Fibroblast of upper back skin (primary cell): ENCODE measurements at regions not wholly inside any gene's neighbourhood (a gene's known extent, or its start where the extent isn't known, plus 50 kb on each side); places are given as distances from the start of the nearest gene placed in this dataset.
"Not testable (repeated sequence)": the region's sequence is repeated elsewhere in the genome, so short reads cannot be mapped to it uniquely, and the experiment has no call there.

ENCODE experiments used
- DNase-seq: peaks from one replicate; pipeline ENCODE4 v3.0.0-alpha.2; 2013

- no peak for DNase-seq
Observed at GRCh38 chr22:27585141-27585540, 216.4 kb downstream of the MN1 start.

GRCh38 chr22:27588268-27588667, 213.3 kb downstream of the MN1 start:
- DNase-seq, result no peak

GRCh38 chr22:27588915-27589314, 212.6 kb downstream of the MN1 start:
- no peak for DNase-seq

- DNase-seq, result no peak
Observed at GRCh38 chr22:27591060-27591459, 210.5 kb downstream of the MN1 start.

- DNase-seq, result no peak
Observed at GRCh38 chr22:27593378-27593777, 208.2 kb downstream of the MN1 start.

GRCh38 chr22:27594020-27594419, 207.5 kb downstream of the MN1 start:
- DNase-seq, result no peak

- DNase-seq, result no peak
Observed at GRCh38 chr22:27594474-27595134, 207.0 kb downstream of the MN1 start.

GRCh38 chr22:27596133-27596870, 205.3 kb downstream of the MN1 start:
- peak; percentile 86 for DNase-seq

- DNase-seq, result no peak
Observed at GRCh38 chr22:27597703-27598444, 203.7 kb downstream of the MN1 start.

- DNase-seq, result no peak
Observed at GRCh38 chr22:27598792-27599191, 202.8 kb downstream of the MN1 start.

- peak; percentile 21 for DNase-seq
Observed at GRCh38 chr22:27601195-27601594, 200.4 kb downstream of the MN1 start.

- DNase-seq, result no peak
Observed at GRCh38 chr22:27602390-27602789, 199.2 kb downstream of the MN1 start.

- no peak for DNase-seq
Observed at GRCh38 chr22:27603111-27603799, 198.3 kb downstream of the MN1 start.

GRCh38 chr22:27603800-27604144, 197.8 kb downstream of the MN1 start:
- DNase-seq, result peak; percentile 41

- DNase-seq, result no peak
Observed at GRCh38 chr22:27605390-27605789, 196.2 kb downstream of the MN1 start.

- DNase-seq, result not testable (repeated sequence)
Observed at GRCh38 chr22:27607750-27608149, 193.8 kb downstream of the MN1 start.

GRCh38 chr22:27609451-27609888, 192.1 kb downstream of the MN1 start:
- DNase-seq, result no peak

GRCh38 chr22:27610164-27610563, 191.4 kb downstream of the MN1 start:
- not testable (repeated sequence) for DNase-seq

GRCh38 chr22:27610863-27611786, 190.4 kb downstream of the MN1 start:
- no peak for DNase-seq

- DNase-seq, result no peak
Observed at GRCh38 chr22:27612115-27612514, 189.4 kb downstream of the MN1 start.

- no peak for DNase-seq
Observed at GRCh38 chr22:27613099-27614005, 188.2 kb downstream of the MN1 start.
